Activated T-helper 1 cell treated with anti-CD3 and anti-CD28 coated beads, Interleukin-2, amount 50 U/mL, for 16 hours (primary cell): ENCODE measurements at regions not wholly inside any gene's neighbourhood (a gene's known extent, or its start where the extent isn't known, plus 50 kb on each side); places are given as distances from the start of the nearest gene placed in this dataset.

Source experiments
- DNase-seq, 2 donors: peaks; one replicate each; pipeline ENCODE4 v3.0.0-alpha.2; 2020; ENCODE audit warnings: low read depth in 1 of 2, low spot score in 1 of 2

GRCh38 chr17:77508047-77508715, 367.4 kb downstream of the SEC14L1 start:
- no peak for DNase-seq

- DNase-seq, result no peak
These were observed 368.3 kb downstream of the SEC14L1 start for GRCh38 chr17:77509089-77509488.

GRCh38 chr17:77509599-77509998, 368.8 kb downstream of the SEC14L1 start:
- no peak for DNase-seq

GRCh38 chr17:77510133-77510796, 369.5 kb downstream of the SEC14L1 start:
- DNase-seq, result no peak

- no peak for DNase-seq
These were observed 370.8 kb downstream of the SEC14L1 start for GRCh38 chr17:77511514-77512061.

- DNase-seq, result no peak
These were observed 371.5 kb downstream of the SEC14L1 start for GRCh38 chr17:77512062-77512946.

GRCh38 chr17:77513045-77513444, 372.3 kb downstream of the SEC14L1 start:
- DNase-seq, result no peak

- DNase-seq, result no peak
These were observed 374.5 kb downstream of the SEC14L1 start for GRCh38 chr17:77515227-77515626.

- no peak for DNase-seq
These were observed 376.1 kb downstream of the SEC14L1 start for GRCh38 chr17:77516902-77517301.

GRCh38 chr17:77521076-77521475, 380.3 kb downstream of the SEC14L1 start:
- DNase-seq, result no peak

- DNase-seq, result no peak
These were observed 382.8 kb downstream of the SEC14L1 start for GRCh38 chr17:77523540-77523939.

- no peak for DNase-seq
These were observed 385.5 kb downstream of the SEC14L1 start for GRCh38 chr17:77526259-77526711.

GRCh38 chr17:77526728-77527350, 386.1 kb downstream of the SEC14L1 start:
- no peak for DNase-seq

- DNase-seq, result no peak
These were observed 386.6 kb downstream of the SEC14L1 start for GRCh38 chr17:77527409-77527808.

GRCh38 chr17:77527836-77528505, 387.2 kb downstream of the SEC14L1 start:
- no peak for DNase-seq

GRCh38 chr17:77528516-77529327, 388.0 kb downstream of the SEC14L1 start:
- no peak for DNase-seq

- no peak for DNase-seq
These were observed 388.5 kb downstream of the SEC14L1 start for GRCh38 chr17:77529328-77529650.

GRCh38 chr17:77530591-77530990, 389.8 kb downstream of the SEC14L1 start:
- DNase-seq, result no peak

GRCh38 chr17:77531002-77531401, 390.2 kb downstream of the SEC14L1 start:
- no peak for DNase-seq

GRCh38 chr17:77531641-77532040, 390.9 kb downstream of the SEC14L1 start:
- DNase-seq, result no peak
